Kidney (tissue), 13 donors: ENCODE measurements at regions not wholly inside any gene's neighbourhood (a gene's known extent, or its start where the extent isn't known, plus 50 kb on each side); places are given as distances from the start of the nearest gene placed in this dataset.
"Not testable (repeated sequence)": the region's sequence is repeated elsewhere in the genome, so short reads cannot be mapped to it uniquely, and the experiment has no call there.

Source experiments
- DNase-seq, 5 donors: peaks; one replicate each; pipeline ENCODE4 v3.0.0-alpha.2; 2013 to 2020
- FAIRE-seq: peaks from 2 replicates; lab custom pipeline; 2012; peaks lifted over from hg19 to GRCh38; lab: Jason Lieb, UNC
- H3K27ac ChIP-seq, 2 donors: one replicate each; pipeline ENCODE4 v1.7.0; 2013; ENCODE audit warnings: low read depth in 2 of 2, low read length in 2 of 2, inconsistent platforms in 1 of 2
- H3K27me3 ChIP-seq: one replicate; pipeline ENCODE4 v1.7.1; 2013; ENCODE audit warnings: low read length, inconsistent platforms; ENCODE audit not compliant: control insufficient read depth, insufficient read depth
- H3K36me3 ChIP-seq, 3 donors: one replicate each; pipeline versions ENCODE4 v1.7.0 to v1.7.1; 2013; ENCODE audit warnings: low read length in 3 of 3, control low read depth in 1 of 3, inconsistent platforms in 1 of 3; ENCODE audit not compliant: insufficient read depth in 3 of 3, control insufficient read depth in 2 of 3
- H3K4me1 ChIP-seq, 3 donors: one replicate each; pipeline versions ENCODE4 v1.7.0 to v1.7.1; 2013; ENCODE audit warnings: low read length in 3 of 3, inconsistent platforms in 1 of 3, low read depth in 1 of 3; ENCODE audit not compliant: control insufficient read depth in 2 of 3, insufficient read depth in 2 of 3
- H3K4me3 ChIP-seq, 3 donors: one replicate each; pipeline versions ENCODE4 v1.7.0 to v1.8.1; 2013; ENCODE audit warnings: low read length in 3 of 3, control low read depth in 1 of 3, inconsistent platforms in 1 of 3
- H3K9ac ChIP-seq, 3 donors: one replicate each; pipeline versions ENCODE4 v1.7.0 to v1.7.1; 2013; ENCODE audit warnings: low read length in 3 of 3, control low read depth in 1 of 3, inconsistent platforms in 1 of 3
- H3K9me3 ChIP-seq, 3 donors: one replicate each; pipeline versions ENCODE4 v1.7.0 to v1.7.1; 2013; ENCODE audit warnings: low read length in 3 of 3, control low read depth in 1 of 3, inconsistent platforms in 1 of 3; ENCODE audit not compliant: control insufficient read depth in 2 of 3, insufficient read depth in 1 of 3
- CTCF ChIP-seq: IDR thresholded peaks from 3 replicates; pipeline ENCODE4 v1.5.1; 2012; ENCODE audit warnings: mild to moderate bottlenecking, moderate library complexity, borderline replicate concordance; ENCODE audit not compliant: insufficient read depth; ENCODE audit errors: extremely low read depth
- intact Hi-C: fragments of 100-400 bp; cut with DNase I; formaldehyde crosslinking; loops from one replicate; pipeline ENCODE4 v1.11.1; 2022
- donor health status: control.
- donor health status: control.
- donor health status: control.
- donor health status: control.
- donor health status: control.
- donor health status: DM: yes; HTN: yes; CAD: no.
- donor health status: Normal renal cell carcinoma (clear cell type).

GRCh38 chr17:77618731-77619130, 339.8 kb upstream of the TNRC6C start:
- Histone ChIP-seq H3K27me3 (no peaks in the 10 kb centered on the region), H3K36me3 (no peaks in the 10 kb centered on the region), H3K9ac (no peak overlapping the region), H3K4me1 (no peaks in the 10 kb centered on the region), H3K4me3 (no peak overlapping the region), H3K9me3 (no peaks in the 10 kb centered on the region), H3K27ac (no peak overlapping the region)
- no peak for TF ChIP-seq CTCF
- FAIRE-seq: no peak
- intact Hi-C loops: no loop called here
- no peak for DNase-seq

- Histone ChIP-seq H3K4me1 (no peaks in the 10 kb centered on the region), H3K4me3 (no peak overlapping the region), H3K9ac (no peak overlapping the region), H3K27me3 (no peaks in the 10 kb centered on the region), H3K27ac (no peak overlapping the region), H3K9me3 (no peaks in the 10 kb centered on the region), H3K36me3 (no peaks in the 10 kb centered on the region)
- DNase-seq: no peak
- intact Hi-C loops: no loop called here
- TF ChIP-seq CTCF: no peak
- FAIRE-seq: no peak
Observed at GRCh38 chr17:77619326-77619725, 339.2 kb upstream of the TNRC6C start.

- intact Hi-C loops: no loop called here
- FAIRE-seq (no peak), DNase-seq (no peak)
- Histone ChIP-seq H3K9ac (no peak overlapping the region), H3K4me3 (no peak overlapping the region), H3K9me3 (no peaks in the 10 kb centered on the region), H3K27me3 (no peaks in the 10 kb centered on the region), H3K36me3 (no peaks in the 10 kb centered on the region), H3K4me1 (no peaks in the 10 kb centered on the region), H3K27ac (no peak overlapping the region)
- TF ChIP-seq CTCF: no peak
Observed at GRCh38 chr17:77619851-77620250, 338.7 kb upstream of the TNRC6C start.

GRCh38 chr17:77620282-77620681, 338.2 kb upstream of the TNRC6C start:
- H3K4me1 ChIP-seq: no peaks in the 10 kb centered on the region

GRCh38 chr17:77622084-77622483, 336.4 kb upstream of the TNRC6C start:
- H3K9ac ChIP-seq, H3K4me1 ChIP-seq, H3K4me3 ChIP-seq, H3K9me3 ChIP-seq, H3K27me3 ChIP-seq, DNase-seq, intact Hi-C loops, H3K36me3 ChIP-seq, H3K27ac ChIP-seq, FAIRE-seq: not testable (repeated sequence)

More at GRCh38 chr17:77620282-77620681, 338.2 kb upstream of the TNRC6C start:
- Histone ChIP-seq H3K4me3 (no peak overlapping the region), H3K9me3 (no peaks in the 10 kb centered on the region), H3K27me3 (no peaks in the 10 kb centered on the region), H3K9ac (no peak overlapping the region), H3K36me3 (no peaks in the 10 kb centered on the region), H3K27ac (no peak overlapping the region)
- no peak for TF ChIP-seq CTCF
- DNase-seq: no peak
- no peak for FAIRE-seq
- intact Hi-C loops: no loop called here
